GM12878 (cell line): ENCODE measurements at regions not wholly inside any gene's neighbourhood (a gene's known extent, or its start where the extent isn't known, plus 50 kb on each side); places are given as distances from the start of the nearest gene placed in this dataset.
"Not testable (repeated sequence)": the region's sequence is repeated elsewhere in the genome, so short reads cannot be mapped to it uniquely, and the experiment has no call there.

ENCODE experiments used
- ATAC-seq: fragments of 200-7000 bp; cut with Tn5 transposase; 3 replicates; pipeline ENCODE4 v1.9.1; 2020; ENCODE audit warnings: mild to moderate bottlenecking, moderate library complexity
- BruUV-seq: library from RNA; stranded (reverse); fragments of 400-500 nt; replicated peaks from 2 replicates; lab custom pipeline; 2021; lab: Mats Ljungman, UMichigan
- CTCF ChIA-PET: fragments of 300-600 bp; sonication (Branson Sonifier 250); formaldehyde crosslinking; extraction: SDS; loops from one replicate; lab custom pipeline; 2021; ENCODE audit warnings: inconsistent platforms; lab: Yijun Ruan, JAX
- POLR2A ChIA-PET: fragments of 350-600 bp; formaldehyde crosslinking; extraction: SDS; loops from one replicate; lab custom pipeline; 2021; ENCODE audit warnings: inconsistent platforms; lab: Charles Lee
- RAD21 ChIA-PET: fragments of 300-600 bp; sonication (Branson Sonifier 250); formaldehyde crosslinking; loops from one replicate; lab custom pipeline; 2023; ENCODE audit warnings: antibody characterized with exemption; ENCODE audit not compliant: unreplicated experiment; lab: Charles Lee
- SMC1A ChIA-PET: fragments of 300-600 bp; sonication (Branson Sonifier 250); formaldehyde crosslinking; loops from one replicate; lab custom pipeline; 2023; ENCODE audit not compliant: unreplicated experiment, uncharacterized antibody; lab: Charles Lee
- DNase-seq: peaks from one replicate; pipeline ENCODE4 v3.0.0-alpha.2; 2011; ENCODE audit warnings: low read depth, low spot score
- FAIRE-seq: peaks from 3 replicates; lab custom pipeline; 2011; peaks lifted over from hg19 to GRCh38; lab: Jason Lieb, UNC
- H2AFZ ChIP-seq: 2 replicates; pipeline ENCODE4 v1.6.0; 2011; ENCODE audit warnings: low read depth, low read length, control low read depth; ENCODE audit not compliant: control insufficient read depth
- H3K27ac ChIP-seq: 2 replicates; pipeline ENCODE4 v1.5.1; 2011; ENCODE audit warnings: control low read depth; ENCODE audit not compliant: control insufficient read depth, insufficient read depth
- H3K27me3 ChIP-seq, 2 experiments: replicated peaks in 1 of 2; 2 replicates each; pipeline versions ENCODE4 v1.6.0 to v1.6.1; 2011; ENCODE audit warnings: low read length in 1 of 2; ENCODE audit not compliant: control insufficient read depth in 2 of 2, insufficient read depth in 2 of 2
- H3K36me3 ChIP-seq, 2 experiments: 2 replicates each; pipeline ENCODE4 v1.5.1; 2011; ENCODE audit warnings: low read length in 1 of 2; ENCODE audit not compliant: control insufficient read depth in 2 of 2, insufficient read depth in 2 of 2
- H3K4me1 ChIP-seq: 2 replicates; pipeline ENCODE4 v1.6.1; 2011; ENCODE audit warnings: mild to moderate bottlenecking, low read length, moderate library complexity, mixed read lengths; ENCODE audit not compliant: control insufficient read depth, insufficient read depth
- H3K4me2 ChIP-seq: 2 replicates; pipeline ENCODE4 v1.6.0; 2011; ENCODE audit warnings: control low read depth; ENCODE audit not compliant: control insufficient read depth, insufficient read depth
- H3K4me3 ChIP-seq: fragments of 200-600 bp; sonication (generic); 2 replicates; pipeline ENCODE4 v1.5.1; 2016
- H3K79me2 ChIP-seq: 2 replicates; pipeline ENCODE4 v1.6.0; 2011; ENCODE audit warnings: low read length; ENCODE audit not compliant: control insufficient read depth, insufficient read depth
- H3K9ac ChIP-seq: 2 replicates; pipeline ENCODE4 v1.8.0; 2011; ENCODE audit warnings: low read length, control low read depth, mixed read lengths; ENCODE audit not compliant: control insufficient read depth, insufficient read depth
- H3K9me3 ChIP-seq: replicated peaks from 3 replicates; pipeline ENCODE4 v1.5.1; 2011; ENCODE audit warnings: mild to moderate bottlenecking, low read length; ENCODE audit not compliant: control insufficient read depth, insufficient read depth
- H4K20me1 ChIP-seq: 2 replicates; pipeline ENCODE4 v1.6.0; 2011; ENCODE audit not compliant: control insufficient read depth, insufficient read depth
- BCL11A ChIP-seq: IDR thresholded peaks from 2 replicates; pipeline ENCODE4 v1.6.1; 2011; ENCODE audit warnings: low read depth, low read length
- ETV6 ChIP-seq, 2 experiments: fragments of 450-650 bp in 1 of 2; IDR thresholded peaks in 1 of 2; conservative IDR thresholded peaks in 1 of 2; 2 replicates each; pipeline ENCODE4 v1.6.1; 2014; ENCODE audit warnings: antibody characterized with exemption in 1 of 2, borderline replicate concordance in 1 of 2, low read depth in 1 of 2, mild to moderate bottlenecking in 1 of 2, moderate library complexity in 1 of 2
- POLR2A ChIP-seq: IDR thresholded peaks from 2 replicates; pipeline ENCODE4 v1.6.1; 2011; ENCODE audit warnings: low read depth, mild to moderate bottlenecking, low read length
- POLR2AphosphoS2 ChIP-seq: IDR thresholded peaks from 2 replicates; pipeline ENCODE4 v1.6.1; 2011; ENCODE audit warnings: low read depth, mild to moderate bottlenecking, low read length, improper control_type of control experiment, moderate library complexity
- RAD21 ChIP-seq: IDR thresholded peaks from 2 replicates; pipeline ENCODE4 v1.6.1; 2011; ENCODE audit warnings: mild to moderate bottlenecking, low read depth, low read length, moderate library complexity; ENCODE audit not compliant: insufficient read depth
- ZBTB11 ChIP-seq: fragments of 450-650 bp; formaldehyde crosslinking; IDR thresholded peaks from 2 replicates; pipeline ENCODE4 v1.5.0; 2022; ENCODE audit warnings: mild to moderate bottlenecking, missing genetic modification characterization
- WGBS: methylation state at CpG from one replicate; pipeline ENCODE4 v1.1.6; 2016; ENCODE audit warnings: low lambda C conversion rate; ENCODE audit not compliant: insufficient replicate concordance, insufficient coverage; ENCODE audit errors: missing lambda C conversion rate; 5-methylcytosine and 5-hydroxymethylcytosine counted together
- in situ Hi-C: fragments of 300-500 bp; cut with MboI; formaldehyde crosslinking; loops from 9 replicates; pipeline ENCODE4 v1.14.3; 2018; ENCODE audit warnings: mixed read lengths
- intact Hi-C: fragments of 100-400 bp; cut with micrococcal nuclease; formaldehyde crosslinking; loops from one replicate; pipeline ENCODE4 v1.14.2; 2022; ENCODE audit not compliant: unreplicated experiment

GRCh38 chr1:96915701-96916100 is 194.1 kb downstream of the PTBP2 start:
- FAIRE-seq, BruUV-seq, in situ Hi-C loops, SMC1A ChIA-PET, H2AFZ ChIP-seq, H3K27ac ChIP-seq, H4K20me1 ChIP-seq, ATAC-seq, H3K27me3 ChIP-seq, H3K36me3 ChIP-seq, H3K79me2 ChIP-seq, intact Hi-C loops, H3K9ac ChIP-seq, DNase-seq, H3K4me1 ChIP-seq, H3K9me3 ChIP-seq, H3K4me2 ChIP-seq, H3K4me3 ChIP-seq, CTCF ChIA-PET, RAD21 ChIA-PET: not testable (repeated sequence)
- POLR2A ChIA-PET, result interaction anchor here (0.6 kb wide), 1 partner anchor 1039 kb away, joined by 3 read pairs; no protein-coding TSS in a partner anchor
- WGBS, result 5% methylated on average over 3 of the region's 3 CpGs

GRCh38 chr1:96918406-96918805 is 196.8 kb downstream of the PTBP2 start:
- ATAC-seq (no peak), FAIRE-seq (no peak), DNase-seq (no peak)
- Histone ChIP-seq H3K9me3 (no peaks in the 10 kb centered on the region), H4K20me1 (no peaks in the 10 kb centered on the region), H3K4me1 (no peaks in the 10 kb centered on the region), H3K36me3 (no peaks in the 10 kb centered on the region), H3K4me2 (no peak overlapping the region), H3K27me3 (no peaks in the 10 kb centered on the region), H3K27ac (no peak overlapping the region), H3K9ac (no peak overlapping the region), H3K4me3 (no peak overlapping the region), H3K79me2 (no peaks in the 10 kb centered on the region), H2AFZ (no peak overlapping the region)
- SMC1A ChIA-PET, result no interaction called here
- RAD21 ChIA-PET, result no interaction called here
- CTCF ChIA-PET, result no interaction called here
- in situ Hi-C loops, result no loop called here
- POLR2A ChIA-PET, result no interaction called here
- no TSS peak for BruUV-seq
- WGBS, result 41% methylated on average over 1 of the region's 1 CpG
- intact Hi-C loops, result no loop called here
- TF ChIP-seq BCL11A (no peak), ETV6 (conservative IDR thresholded peaks at IDR 0.05 in 1 of 2, IDR thresholded peaks at IDR 0.05 in 1 of 2; ENCODE audit: borderline replicate concordance in 1 of 2, low read depth in 1 of 2) (no peak), POLR2A (no peak), POLR2AphosphoS2 (no peak), ZBTB11 (CRISPR knock-in tag) (no peak), RAD21 (no peak)
